ENCODE measurements at regions not wholly inside any gene's neighbourhood (a gene's known extent, or its start where the extent isn't known, plus 50 kb on each side); places are given as distances from the start of the nearest gene placed in this dataset.
"Not testable (repeated sequence)": the region's sequence is repeated elsewhere in the genome, so short reads cannot be mapped to it uniquely, and the experiment has no call there.

GRCh38 chr1:30550365-30551220, 172.8 kb downstream of the MATN1 start:
- DNase-seq, result no peak

- DNase-seq, result not testable (repeated sequence)
Measured at GRCh38 chr1:30549872-30550271, 173.5 kb downstream of the MATN1 start.

GRCh38 chr1:30548294-30548693, 175.1 kb downstream of the MATN1 start:
- no peak for DNase-seq

GRCh38 chr1:30547326-30547725, 176.1 kb downstream of the MATN1 start:
- not testable (repeated sequence) for DNase-seq

GRCh38 chr1:30545365-30545764, 178.0 kb downstream of the MATN1 start:
- DNase-seq, result no peak

- no peak for DNase-seq
Measured at GRCh38 chr1:30541721-30542485, 181.5 kb downstream of the MATN1 start.

- DNase-seq, result no peak
Measured at GRCh38 chr1:30540611-30541192, 182.7 kb downstream of the MATN1 start.

GRCh38 chr1:30539884-30540283, 183.5 kb downstream of the MATN1 start:
- DNase-seq, result no peak

GRCh38 chr1:30538993-30539867, 184.2 kb downstream of the MATN1 start:
- DNase-seq, result no peak

- no peak for DNase-seq
Measured at GRCh38 chr1:30538226-30538992, 185.0 kb downstream of the MATN1 start.

GRCh38 chr1:30537279-30537678, 186.1 kb downstream of the MATN1 start:
- no peak for DNase-seq

GRCh38 chr1:30536530-30536929, 186.9 kb downstream of the MATN1 start:
- DNase-seq, result no peak

- DNase-seq, result no peak
Measured at GRCh38 chr1:30535595-30536325, 187.6 kb downstream of the MATN1 start.

- DNase-seq, result no peak
Measured at GRCh38 chr1:30534551-30534940, 188.8 kb downstream of the MATN1 start.

- no peak for DNase-seq
Measured at GRCh38 chr1:30533796-30534550, 189.4 kb downstream of the MATN1 start.

GRCh38 chr1:30533141-30533540, 190.2 kb downstream of the MATN1 start:
- no peak for DNase-seq

- DNase-seq, result no peak
Measured at GRCh38 chr1:30532621-30533020, 190.8 kb downstream of the MATN1 start.

GRCh38 chr1:30527511-30528140, 195.8 kb downstream of the MATN1 start:
- DNase-seq, result no peak

GRCh38 chr1:30526652-30527345, 196.6 kb downstream of the MATN1 start:
- no peak for DNase-seq
